Uterus (tissue), 2 donors: ENCODE measurements at regions not wholly inside any gene's neighbourhood (a gene's known extent, or its start where the extent isn't known, plus 50 kb on each side); places are given as distances from the start of the nearest gene placed in this dataset.

Source experiments
- CTCF ChIP-seq, 4 experiments: fragments of 200-600 bp in 2 of 4; fragments of 450-650 bp in 2 of 4; sonication (generic) in 2 of 4; IDR thresholded peaks; one replicate each; pipeline ENCODE4 v1.5.1; 2016 to 2019; ENCODE audit warnings: antibody characterized with exemption in 4 of 4, mild to moderate bottlenecking in 2 of 4, moderate library complexity in 1 of 4
- POLR2A ChIP-seq, 2 donors: fragments of 450-650 bp; IDR thresholded peaks; one replicate each; pipeline ENCODE4 v1.6.1; 2016; ENCODE audit warnings: antibody characterized with exemption in 2 of 2, mild to moderate bottlenecking in 1 of 2, moderate library complexity in 1 of 2

GRCh38 chr4:19915276-19915675 is 336.4 kb upstream of the SLIT2 start:
- TF ChIP-seq CTCF (IDR thresholded peaks at IDR 0.05) (no peak), POLR2A (IDR thresholded peaks at IDR 0.05) (no peak)
